ENCODE measurements at regions not wholly inside any gene's neighbourhood (a gene's known extent, or its start where the extent isn't known, plus 50 kb on each side); places are given as distances from the start of the nearest gene placed in this dataset.
A peak's percentile ranks its signal among the peaks of the same experiment; 100 is the strongest.

- peak overlapping the region; percentile 55 to 72 for H3K9ac ChIP-seq (ENCODE audit: low read length in 2 of 2)
- H3K4me3 ChIP-seq (ENCODE audit: low read length in 2 of 2), result peak overlapping the region; percentile 3 to 16
- H3K27ac ChIP-seq (ENCODE audit: low read length), result peak overlapping the region; percentile 96
- H3K4me1 ChIP-seq (ENCODE audit: control insufficient read depth, insufficient read depth, low read length), result peaks cover 80% of the 10 kb centered on the region
- no peaks in the 10 kb centered on the region for H3K9me3 ChIP-seq (ENCODE audit: control insufficient read depth in 2 of 2, low read length in 2 of 2)
- peaks cover 0 to 2% of the 10 kb centered on the region in 2 donors for H3K27me3 ChIP-seq (ENCODE audit: control insufficient read depth in 1 of 2, insufficient read depth in 2 of 2, low read length in 2 of 2)
- no peaks in the 10 kb centered on the region for H3K36me3 ChIP-seq (ENCODE audit: control insufficient read depth in 2 of 2, insufficient read depth in 2 of 2, low read length in 2 of 2)
These were observed 61.6 kb upstream of the LAPTM5 start for GRCh38 chr1:30819244-30819571.

GRCh38 chr1:30818568-30819243, 61.1 kb upstream of the LAPTM5 start:
- H3K9me3 ChIP-seq (ENCODE audit: control insufficient read depth in 2 of 2, low read length in 2 of 2), result no peaks in the 10 kb centered on the region
- peaks cover 0 to 2% of the 10 kb centered on the region in 2 donors for H3K27me3 ChIP-seq (ENCODE audit: control insufficient read depth in 1 of 2, insufficient read depth in 2 of 2, low read length in 2 of 2)
- H3K27ac ChIP-seq (ENCODE audit: low read length), result peak overlapping the region; percentile 96
- peaks cover 75% of the 10 kb centered on the region for H3K4me1 ChIP-seq (ENCODE audit: control insufficient read depth, insufficient read depth, low read length)
- no peaks in the 10 kb centered on the region for H3K36me3 ChIP-seq (ENCODE audit: control insufficient read depth in 2 of 2, insufficient read depth in 2 of 2, low read length in 2 of 2)
- H3K4me3 ChIP-seq (ENCODE audit: low read length in 2 of 2), result peak overlapping the region; percentile 3 to 16
- H3K9ac ChIP-seq (ENCODE audit: low read length in 2 of 2), result peak overlapping the region; percentile 55 to 72

- Histone ChIP-seq H3K36me3 (ENCODE audit: control insufficient read depth in 2 of 2, insufficient read depth in 2 of 2, low read length in 2 of 2) (no peaks in the 10 kb centered on the region), H3K27ac (ENCODE audit: low read length) (peak overlapping the region; percentile 96), H3K9ac (ENCODE audit: low read length in 2 of 2) (peak overlapping the region; percentile 13 to 49), H3K4me3 (ENCODE audit: low read length in 2 of 2) (no peak overlapping the region), H3K4me1 (ENCODE audit: control insufficient read depth, insufficient read depth, low read length) (peaks cover 64% of the 10 kb centered on the region), H3K27me3 (ENCODE audit: control insufficient read depth in 1 of 2, insufficient read depth in 2 of 2, low read length in 2 of 2) (peaks cover 0 to 2% of the 10 kb centered on the region in 2 donors), H3K9me3 (ENCODE audit: control insufficient read depth in 2 of 2, low read length in 2 of 2) (no peaks in the 10 kb centered on the region)
These were observed 60.0 kb upstream of the LAPTM5 start for GRCh38 chr1:30817548-30817947.

- peaks cover 0 to 2% of the 10 kb centered on the region in 2 donors for H3K27me3 ChIP-seq (ENCODE audit: control insufficient read depth in 1 of 2, insufficient read depth in 2 of 2, low read length in 2 of 2)
- H3K9ac ChIP-seq (ENCODE audit: low read length in 2 of 2), result peak overlapping the region in 1 of 2 donors; percentile 49
- H3K4me3 ChIP-seq (ENCODE audit: low read length in 2 of 2), result no peak overlapping the region
- H3K27ac ChIP-seq (ENCODE audit: low read length), result peak overlapping the region; percentile 96
- no peaks in the 10 kb centered on the region for H3K9me3 ChIP-seq (ENCODE audit: control insufficient read depth in 2 of 2, low read length in 2 of 2)
- H3K4me1 ChIP-seq (ENCODE audit: control insufficient read depth, insufficient read depth, low read length), result peaks cover 63% of the 10 kb centered on the region
- H3K36me3 ChIP-seq (ENCODE audit: control insufficient read depth in 2 of 2, insufficient read depth in 2 of 2, low read length in 2 of 2), result no peaks in the 10 kb centered on the region
These were observed 59.5 kb upstream of the LAPTM5 start for GRCh38 chr1:30817077-30817438.

GRCh38 chr1:30816211-30817076, 58.9 kb upstream of the LAPTM5 start:
- Histone ChIP-seq H3K4me1 (ENCODE audit: control insufficient read depth, insufficient read depth, low read length) (peaks cover 56% of the 10 kb centered on the region), H3K27ac (ENCODE audit: low read length) (peak overlapping the region; percentile 96), H3K9me3 (ENCODE audit: control insufficient read depth in 2 of 2, low read length in 2 of 2) (no peaks in the 10 kb centered on the region), H3K27me3 (ENCODE audit: control insufficient read depth in 1 of 2, insufficient read depth in 2 of 2, low read length in 2 of 2) (peaks cover 0 to 2% of the 10 kb centered on the region in 2 donors), H3K4me3 (ENCODE audit: low read length in 2 of 2) (peak overlapping the region in 1 of 2 donors; percentile 29), H3K36me3 (ENCODE audit: control insufficient read depth in 2 of 2, insufficient read depth in 2 of 2, low read length in 2 of 2) (no peaks in the 10 kb centered on the region), H3K9ac (ENCODE audit: low read length in 2 of 2) (peak overlapping the region; percentile 49 to 60)

- H3K4me1 ChIP-seq (ENCODE audit: control insufficient read depth, insufficient read depth, low read length), result peaks cover 49% of the 10 kb centered on the region
- H3K27ac ChIP-seq (ENCODE audit: low read length), result peak overlapping the region; percentile 96
- no peaks in the 10 kb centered on the region for H3K36me3 ChIP-seq (ENCODE audit: control insufficient read depth in 2 of 2, insufficient read depth in 2 of 2, low read length in 2 of 2)
- no peak overlapping the region for H3K4me3 ChIP-seq (ENCODE audit: low read length in 2 of 2)
- no peaks in the 10 kb centered on the region for H3K9me3 ChIP-seq (ENCODE audit: control insufficient read depth in 2 of 2, low read length in 2 of 2)
- no peak overlapping the region for H3K9ac ChIP-seq (ENCODE audit: low read length in 2 of 2)
- peaks cover 0 to 2% of the 10 kb centered on the region in 2 donors for H3K27me3 ChIP-seq (ENCODE audit: control insufficient read depth in 1 of 2, insufficient read depth in 2 of 2, low read length in 2 of 2)
These were observed 58.0 kb upstream of the LAPTM5 start for GRCh38 chr1:30815556-30815955.

GRCh38 chr1:30814292-30814691, 56.7 kb upstream of the LAPTM5 start:
- H3K4me3 ChIP-seq (ENCODE audit: low read length in 2 of 2), result no peak overlapping the region
- H3K27ac ChIP-seq (ENCODE audit: low read length), result no peak overlapping the region
- H3K36me3 ChIP-seq (ENCODE audit: control insufficient read depth in 2 of 2, insufficient read depth in 2 of 2, low read length in 2 of 2), result no peaks in the 10 kb centered on the region
- peaks cover 48% of the 10 kb centered on the region for H3K4me1 ChIP-seq (ENCODE audit: control insufficient read depth, insufficient read depth, low read length)
- H3K9ac ChIP-seq (ENCODE audit: low read length in 2 of 2), result no peak overlapping the region
- H3K27me3 ChIP-seq (ENCODE audit: control insufficient read depth in 1 of 2, insufficient read depth in 2 of 2, low read length in 2 of 2), result peaks cover 0 to 2% of the 10 kb centered on the region in 2 donors
- no peaks in the 10 kb centered on the region for H3K9me3 ChIP-seq (ENCODE audit: control insufficient read depth in 2 of 2, low read length in 2 of 2)

GRCh38 chr1:30812076-30812475, 54.5 kb upstream of the LAPTM5 start:
- no peaks in the 10 kb centered on the region for H3K36me3 ChIP-seq (ENCODE audit: control insufficient read depth in 2 of 2, insufficient read depth in 2 of 2, low read length in 2 of 2)
- peaks cover 0 to 2% of the 10 kb centered on the region in 2 donors for H3K27me3 ChIP-seq (ENCODE audit: control insufficient read depth in 1 of 2, insufficient read depth in 2 of 2, low read length in 2 of 2)
- peaks cover 44% of the 10 kb centered on the region for H3K4me1 ChIP-seq (ENCODE audit: control insufficient read depth, insufficient read depth, low read length)
- no peaks in the 10 kb centered on the region for H3K9me3 ChIP-seq (ENCODE audit: control insufficient read depth in 2 of 2, low read length in 2 of 2)
- no peak overlapping the region for H3K9ac ChIP-seq (ENCODE audit: low read length in 2 of 2)
- no peak overlapping the region for H3K27ac ChIP-seq (ENCODE audit: low read length)
- H3K4me3 ChIP-seq (ENCODE audit: low read length in 2 of 2), result no peak overlapping the region

GRCh38 chr1:30811187-30811586, 53.6 kb upstream of the LAPTM5 start:
- H3K27ac ChIP-seq (ENCODE audit: low read length), result no peak overlapping the region
- peaks cover 0 to 2% of the 10 kb centered on the region in 2 donors for H3K27me3 ChIP-seq (ENCODE audit: control insufficient read depth in 1 of 2, insufficient read depth in 2 of 2, low read length in 2 of 2)
- H3K9ac ChIP-seq (ENCODE audit: low read length in 2 of 2), result no peak overlapping the region

GRCh38 chr1:30810416-30811080, 53.0 kb upstream of the LAPTM5 start:
- H3K27ac ChIP-seq (ENCODE audit: low read length), result peak overlapping the region; percentile 71

More at GRCh38 chr1:30811187-30811586, 53.6 kb upstream of the LAPTM5 start:
- Histone ChIP-seq H3K4me1 (ENCODE audit: control insufficient read depth, insufficient read depth, low read length) (peaks cover 38% of the 10 kb centered on the region), H3K9me3 (ENCODE audit: control insufficient read depth in 2 of 2, low read length in 2 of 2) (no peaks in the 10 kb centered on the region), H3K36me3 (ENCODE audit: control insufficient read depth in 2 of 2, insufficient read depth in 2 of 2, low read length in 2 of 2) (no peaks in the 10 kb centered on the region), H3K4me3 (ENCODE audit: low read length in 2 of 2) (no peak overlapping the region)

More at GRCh38 chr1:30810416-30811080, 53.0 kb upstream of the LAPTM5 start:
- Histone ChIP-seq H3K9ac (ENCODE audit: low read length in 2 of 2) (no peak overlapping the region), H3K36me3 (ENCODE audit: control insufficient read depth in 2 of 2, insufficient read depth in 2 of 2, low read length in 2 of 2) (no peaks in the 10 kb centered on the region), H3K9me3 (ENCODE audit: control insufficient read depth in 2 of 2, low read length in 2 of 2) (no peaks in the 10 kb centered on the region), H3K4me1 (ENCODE audit: control insufficient read depth, insufficient read depth, low read length) (peaks cover 31% of the 10 kb centered on the region), H3K4me3 (ENCODE audit: low read length in 2 of 2) (no peak overlapping the region), H3K27me3 (ENCODE audit: control insufficient read depth in 1 of 2, insufficient read depth in 2 of 2, low read length in 2 of 2) (no peaks in the 10 kb centered on the region)

Measured in stomach smooth muscle (tissue), 2 donors.